ENCODE measurements at regions not wholly inside any gene's neighbourhood (a gene's known extent, or its start where the extent isn't known, plus 50 kb on each side); places are given as distances from the start of the nearest gene placed in this dataset.

- Histone ChIP-seq H3K36me3 (ENCODE audit: control insufficient read depth, low read length) (no peaks in the 10 kb centered on the region), H3F3A (ENCODE audit: control insufficient read depth, insufficient read depth) (no peaks in the 10 kb centered on the region), H3K27ac (ENCODE audit: low read depth, low read length) (no peak overlapping the region), H3K79me2 (ENCODE audit: control insufficient read depth, low read length) (no peaks in the 10 kb centered on the region), H3K27me3 (ENCODE audit: control insufficient read depth, low read length) (no peaks in the 10 kb centered on the region), H3K4me2 (ENCODE audit: low read length) (no peak overlapping the region), H3K9me2 (replicated peaks; ENCODE audit: control insufficient read depth, low read length) (no peaks in the 10 kb centered on the region), H3K4me1 (ENCODE audit: control insufficient read depth, low read length) (no peaks in the 10 kb centered on the region), H3K4me3 (ENCODE audit: low read length) (no peak overlapping the region), H3K9me3 (ENCODE audit: control insufficient read depth, insufficient read depth, low read length) (no peaks in the 10 kb centered on the region), H4K20me1 (ENCODE audit: control insufficient read depth, insufficient read depth, low read depth, low read length) (no peaks in the 10 kb centered on the region)
- TF ChIP-seq CTCF (IDR thresholded peaks at IDR 0.05; ENCODE audit: low read depth, low read length, poor library complexity, severe bottlenecking): no peak
- TF ChIP-seq EZH2phosphoT487 (IDR thresholded peaks at IDR 0.05; ENCODE audit: borderline replicate concordance, low read length): no peak
These were observed 156.5 kb downstream of the PAWR start for GRCh38 chr12:79534029-79534867.

GRCh38 chr12:79532907-79533288 lies 157.9 kb downstream of the PAWR start:
- no peaks in the 10 kb centered on the region for H3F3A ChIP-seq (ENCODE audit: control insufficient read depth, insufficient read depth)
- H3K4me2 ChIP-seq (ENCODE audit: low read length): no peak overlapping the region
- no peaks in the 10 kb centered on the region for H3K4me1 ChIP-seq (ENCODE audit: control insufficient read depth, low read length)
- no peaks in the 10 kb centered on the region for H3K79me2 ChIP-seq (ENCODE audit: control insufficient read depth, low read length)
- TF ChIP-seq EZH2phosphoT487 (IDR thresholded peaks at IDR 0.05; ENCODE audit: borderline replicate concordance, low read length): no peak
- no peak for TF ChIP-seq CTCF (IDR thresholded peaks at IDR 0.05; ENCODE audit: low read depth, low read length, poor library complexity, severe bottlenecking)
- H3K9me2 ChIP-seq (replicated peaks; ENCODE audit: control insufficient read depth, low read length): no peaks in the 10 kb centered on the region
- H3K9me3 ChIP-seq (ENCODE audit: control insufficient read depth, insufficient read depth, low read length): no peaks in the 10 kb centered on the region
- H3K4me3 ChIP-seq (ENCODE audit: low read length): no peak overlapping the region
- H3K27ac ChIP-seq (ENCODE audit: low read depth, low read length): no peak overlapping the region
- no peaks in the 10 kb centered on the region for H4K20me1 ChIP-seq (ENCODE audit: control insufficient read depth, insufficient read depth, low read depth, low read length)
- H3K27me3 ChIP-seq (ENCODE audit: control insufficient read depth, low read length): no peaks in the 10 kb centered on the region
- no peaks in the 10 kb centered on the region for H3K36me3 ChIP-seq (ENCODE audit: control insufficient read depth, low read length)

- Histone ChIP-seq H4K20me1 (ENCODE audit: control insufficient read depth, insufficient read depth, low read depth, low read length) (no peaks in the 10 kb centered on the region), H3K36me3 (ENCODE audit: control insufficient read depth, low read length) (no peaks in the 10 kb centered on the region), H3K4me1 (ENCODE audit: control insufficient read depth, low read length) (no peaks in the 10 kb centered on the region), H3K9me3 (ENCODE audit: control insufficient read depth, insufficient read depth, low read length) (no peaks in the 10 kb centered on the region), H3K79me2 (ENCODE audit: control insufficient read depth, low read length) (no peaks in the 10 kb centered on the region), H3F3A (ENCODE audit: control insufficient read depth, insufficient read depth) (no peaks in the 10 kb centered on the region), H3K4me3 (ENCODE audit: low read length) (no peak overlapping the region), H3K9me2 (replicated peaks; ENCODE audit: control insufficient read depth, low read length) (no peaks in the 10 kb centered on the region), H3K27ac (ENCODE audit: low read depth, low read length) (no peak overlapping the region), H3K27me3 (ENCODE audit: control insufficient read depth, low read length) (no peaks in the 10 kb centered on the region), H3K4me2 (ENCODE audit: low read length) (no peak overlapping the region)
- no peak for TF ChIP-seq EZH2phosphoT487 (IDR thresholded peaks at IDR 0.05; ENCODE audit: borderline replicate concordance, low read length)
- TF ChIP-seq CTCF (IDR thresholded peaks at IDR 0.05; ENCODE audit: low read depth, low read length, poor library complexity, severe bottlenecking): no peak
These were observed 159.2 kb downstream of the PAWR start for GRCh38 chr12:79531518-79531917.

Data from DOHH2 (cell line).